NCI-H82 treated with DMSO at 0.1 percent for 48 hours (cell line): ENCODE measurements at regions not wholly inside any gene's neighbourhood (a gene's known extent, or its start where the extent isn't known, plus 50 kb on each side); places are given as distances from the start of the nearest gene placed in this dataset.

Experiments
- DNase-seq: peaks from one replicate; lab custom pipeline; 2025; ENCODE audit not compliant: unreplicated experiment; lab: John Stamatoyannopoulos, UW

- no peak for DNase-seq
Observed at GRCh38 chr19:28943651-28944050, 269.3 kb downstream of the UQCRFS1 start.

DNA sequence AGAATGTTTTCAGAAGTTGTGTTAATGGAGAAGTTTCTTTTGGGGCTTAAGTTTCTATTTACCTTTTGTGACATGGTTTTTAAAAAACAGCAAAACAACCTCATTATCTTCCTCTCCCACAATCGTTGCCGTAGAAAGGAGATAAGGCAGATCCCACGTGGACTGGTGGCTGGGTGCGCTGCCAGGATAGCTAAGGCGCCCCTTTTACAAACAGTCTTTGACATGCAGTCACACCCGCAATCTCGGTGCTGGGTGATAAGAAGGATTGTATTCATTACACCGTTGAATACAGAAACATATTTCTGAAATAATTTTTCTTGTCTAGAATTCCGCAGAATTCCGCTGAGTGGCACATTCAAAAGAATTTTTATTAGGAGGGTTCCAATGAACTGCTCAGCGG lies 271.1 kb downstream of the UQCRFS1 start:
- DNase-seq, result no peak

GRCh38 chr19:28940751-28941500 lies 272.0 kb downstream of the UQCRFS1 start:
- DNase-seq, result no peak

DNA sequence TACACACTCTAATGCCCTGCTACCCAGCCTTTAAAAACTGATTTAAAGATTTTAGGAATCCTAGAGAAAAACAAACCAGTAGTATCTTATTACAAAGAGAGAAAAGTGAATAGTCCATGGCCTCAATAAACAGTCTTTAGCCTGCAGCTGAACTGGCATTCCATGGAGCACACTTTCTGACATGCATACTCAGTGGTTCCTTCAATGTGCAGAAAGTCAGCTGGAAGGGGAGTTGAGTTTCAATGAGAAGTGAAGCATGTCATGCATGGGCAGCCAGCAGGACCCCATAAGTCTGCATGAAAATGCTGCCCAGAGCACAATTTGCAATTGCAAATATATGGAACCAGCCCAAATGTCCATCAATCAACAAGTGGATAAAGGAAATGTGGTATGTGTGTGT lies 273.7 kb downstream of the UQCRFS1 start:
- DNase-seq, result no peak

- DNase-seq, result no peak
Observed at GRCh38 chr19:28936001-28936400, 276.9 kb downstream of the UQCRFS1 start.

DNA sequence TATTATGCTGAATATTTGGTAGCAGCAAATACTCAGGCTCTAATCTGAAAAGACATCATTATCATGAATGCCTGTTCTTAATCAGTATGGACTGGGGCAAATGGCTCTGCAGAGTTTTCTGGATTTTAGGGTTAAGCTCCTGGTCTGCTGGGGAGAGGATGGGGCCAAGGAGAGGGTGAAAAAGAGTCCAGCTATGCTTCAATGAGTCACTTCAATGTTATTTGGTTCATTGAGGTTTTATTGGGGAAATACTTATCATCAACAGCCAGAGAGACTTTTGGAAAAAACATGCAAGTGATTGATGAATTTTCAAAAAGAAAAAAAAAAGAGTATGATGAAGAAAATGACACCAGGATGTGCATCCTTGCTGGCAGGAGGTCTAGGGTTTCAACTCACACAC lies 278.3 kb downstream of the UQCRFS1 start:
- DNase-seq, result no peak

- DNase-seq, result no peak
Observed at GRCh38 chr19:28933039-28933438, 279.9 kb downstream of the UQCRFS1 start.

DNA sequence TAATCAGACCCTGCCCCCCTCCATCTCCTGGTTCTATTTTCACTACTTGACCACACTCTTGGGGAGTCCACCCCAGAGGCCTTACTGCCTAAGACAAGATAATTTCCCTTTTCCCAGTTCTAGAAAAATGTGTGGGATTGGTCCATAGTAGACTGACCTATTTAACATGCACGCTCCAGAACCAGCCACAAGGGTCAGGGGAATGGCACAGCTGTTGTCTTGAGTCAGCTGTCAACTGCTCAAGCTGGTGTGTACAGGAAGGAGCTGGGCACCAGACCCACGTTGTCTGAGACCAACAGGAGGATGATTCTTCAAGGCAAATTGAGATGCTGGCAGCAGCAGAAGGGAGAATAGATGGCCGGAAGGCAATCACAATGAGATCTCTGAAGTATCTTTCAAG lies 280.5 kb downstream of the UQCRFS1 start:
- no peak for DNase-seq

GRCh38 chr19:28929006-28929405 lies 283.9 kb downstream of the UQCRFS1 start:
- DNase-seq, result no peak

DNA sequence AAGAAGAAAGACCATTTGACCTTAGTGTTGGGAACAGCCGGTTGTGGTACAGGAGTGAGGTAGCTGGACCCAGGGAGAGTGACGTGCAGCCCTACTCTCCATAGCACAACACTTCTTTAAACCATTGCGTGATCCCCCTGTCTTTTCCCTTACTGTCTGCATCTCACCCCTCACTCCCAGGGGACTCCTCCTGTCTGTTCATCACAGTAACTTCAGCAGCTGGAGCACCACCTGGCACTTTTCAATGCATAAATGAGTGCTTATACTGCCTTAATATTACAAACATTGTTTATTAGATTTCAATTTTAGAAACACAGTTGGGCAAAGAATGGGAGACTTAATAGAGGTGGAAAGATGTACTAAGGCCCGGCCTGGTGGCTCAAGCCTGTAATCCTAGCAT lies 285.5 kb downstream of the UQCRFS1 start:
- no peak for DNase-seq

- no peak for DNase-seq
Observed at GRCh38 chr19:28920269-28921066, 292.5 kb downstream of the UQCRFS1 start.

GRCh38 chr19:28917621-28918020 lies 295.3 kb downstream of the UQCRFS1 start:
- no peak for DNase-seq

DNA sequence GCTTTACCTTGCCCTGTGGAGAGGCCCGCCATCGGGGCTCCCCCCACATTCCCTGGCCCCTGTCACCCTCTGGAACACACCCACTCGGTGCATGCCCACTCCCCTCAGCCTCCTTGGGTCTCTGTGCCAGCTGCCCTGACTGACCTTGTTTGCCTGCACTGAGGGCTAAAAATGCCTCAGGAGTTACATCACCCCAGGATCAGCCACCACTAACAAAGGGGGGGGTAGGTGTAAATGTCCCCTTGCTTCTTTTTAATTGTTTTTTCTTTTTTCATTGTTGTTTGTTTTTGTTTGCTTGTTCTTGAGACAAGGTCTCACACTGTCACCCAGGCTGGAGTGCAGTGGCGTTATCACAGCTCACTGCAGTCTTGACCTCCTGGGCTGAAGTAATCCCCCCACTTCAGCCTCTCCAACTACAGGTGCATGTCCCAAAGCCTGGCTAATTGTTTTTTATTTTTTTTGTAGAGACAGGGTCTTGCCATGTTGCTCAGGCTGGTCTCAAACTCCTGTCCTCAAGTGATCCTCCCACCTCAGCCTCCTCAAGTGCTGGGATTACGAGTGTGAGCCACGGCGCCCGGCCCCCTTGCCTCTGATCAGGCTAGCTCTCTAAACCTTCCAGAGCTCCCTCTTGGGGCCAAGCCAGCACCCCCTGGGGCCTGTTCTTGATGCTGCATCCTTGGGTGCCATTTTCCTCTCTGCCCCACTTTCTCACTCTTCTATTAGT lies 297.1 kb downstream of the UQCRFS1 start:
- DNase-seq, result no peak

DNA sequence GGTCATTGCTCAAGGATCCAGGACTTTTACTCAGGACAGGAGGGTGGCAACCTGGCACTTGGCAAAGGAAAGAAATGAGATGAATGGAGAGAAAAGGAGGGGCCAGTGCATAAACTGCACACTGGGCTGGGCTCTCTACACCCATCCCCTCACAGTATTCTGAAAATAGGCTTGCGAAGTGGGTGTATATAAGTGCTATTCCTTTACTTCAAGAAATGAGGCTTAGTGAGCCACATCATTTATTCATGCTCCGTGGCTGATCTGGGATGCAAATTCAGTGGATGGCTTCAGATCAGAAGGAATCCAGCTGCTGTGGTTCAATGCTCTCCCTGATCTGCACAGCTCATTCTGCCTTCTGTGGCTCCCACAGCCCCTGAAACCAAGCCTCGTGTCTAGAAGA lies 297.7 kb downstream of the UQCRFS1 start:
- no peak for DNase-seq

DNA sequence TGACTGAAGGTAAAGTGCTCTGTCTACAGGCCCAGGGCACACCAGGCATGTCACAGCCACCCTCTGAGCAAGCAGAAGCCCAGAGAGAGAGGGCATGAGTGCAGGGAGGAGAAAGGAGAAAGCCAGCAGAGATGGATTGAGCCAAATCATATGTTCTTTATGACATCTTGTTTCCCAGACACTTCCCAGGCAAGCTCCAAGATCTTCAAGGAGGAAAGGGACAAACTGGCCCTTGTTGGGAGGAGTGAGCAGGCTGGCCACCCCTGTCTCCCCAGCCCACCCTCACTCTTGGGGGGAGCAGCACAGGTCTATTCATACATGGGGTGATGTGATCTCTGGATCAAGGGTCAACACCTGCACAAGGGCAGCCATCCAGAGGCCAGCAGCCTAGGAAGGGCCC lies 298.8 kb downstream of the UQCRFS1 start:
- DNase-seq, result no peak

DNA sequence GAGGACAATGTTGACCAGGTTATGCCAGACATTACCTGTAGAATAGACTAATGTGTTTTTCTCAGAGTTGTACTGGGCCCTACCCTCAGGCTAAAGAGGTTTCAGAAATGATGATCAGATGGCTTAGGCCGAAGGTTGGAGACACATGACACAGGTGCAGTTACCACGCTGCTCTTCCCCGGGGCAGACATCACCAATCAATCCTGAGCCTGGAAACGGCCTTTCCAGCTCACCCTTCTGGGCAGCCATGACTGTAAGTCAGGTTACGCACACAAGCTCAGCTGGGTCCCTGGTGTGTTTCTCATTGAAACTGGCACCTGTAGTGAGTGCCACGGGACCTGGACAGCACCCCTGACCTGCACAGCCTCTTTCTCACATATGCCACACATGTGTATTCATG lies 299.3 kb downstream of the UQCRFS1 start:
- no peak for DNase-seq

GRCh38 chr19:28908941-28909340 lies 304.0 kb downstream of the UQCRFS1 start:
- DNase-seq, result no peak

DNA sequence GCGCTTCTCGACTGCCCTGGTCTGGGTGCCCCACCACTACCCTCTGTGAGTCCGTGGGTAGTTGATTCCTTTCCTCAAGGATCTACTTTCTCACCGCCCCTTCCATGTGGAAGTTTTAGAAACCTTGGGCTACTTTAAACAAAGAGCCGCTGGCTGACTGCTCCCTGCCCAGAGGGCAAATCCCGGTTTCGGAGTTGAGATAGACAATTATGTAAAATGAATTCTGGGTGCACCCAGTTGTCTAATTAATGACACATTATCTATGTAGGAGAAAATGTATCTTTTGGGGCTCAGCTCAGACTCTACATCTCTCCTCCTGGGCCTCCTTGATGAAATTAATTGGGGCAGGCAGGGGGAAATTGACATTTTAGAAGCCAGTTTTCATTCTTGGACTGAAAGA lies 305.4 kb downstream of the UQCRFS1 start:
- no peak for DNase-seq

DNA sequence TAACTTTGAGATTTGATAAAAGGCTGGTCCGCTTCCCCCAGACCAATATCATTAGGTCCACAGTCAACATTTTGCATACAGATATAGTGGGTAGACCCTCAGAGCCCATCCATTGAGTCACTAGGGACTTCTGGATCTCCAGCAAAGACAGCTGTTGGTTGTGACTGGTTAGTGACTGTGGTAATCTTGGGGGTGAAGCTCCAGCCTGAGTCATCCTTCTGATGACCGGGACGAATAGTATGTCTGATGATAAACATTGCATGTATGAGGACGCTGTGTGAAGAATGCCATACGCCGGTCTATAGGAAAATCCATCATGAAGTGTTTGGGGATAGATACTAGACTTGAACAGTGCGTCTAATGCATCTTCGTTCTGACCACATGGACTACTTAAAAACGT lies 307.0 kb downstream of the UQCRFS1 start:
- DNase-seq, result no peak

- no peak for DNase-seq
Observed at GRCh38 chr19:28899703-28900102, 313.2 kb downstream of the UQCRFS1 start.

DNA sequence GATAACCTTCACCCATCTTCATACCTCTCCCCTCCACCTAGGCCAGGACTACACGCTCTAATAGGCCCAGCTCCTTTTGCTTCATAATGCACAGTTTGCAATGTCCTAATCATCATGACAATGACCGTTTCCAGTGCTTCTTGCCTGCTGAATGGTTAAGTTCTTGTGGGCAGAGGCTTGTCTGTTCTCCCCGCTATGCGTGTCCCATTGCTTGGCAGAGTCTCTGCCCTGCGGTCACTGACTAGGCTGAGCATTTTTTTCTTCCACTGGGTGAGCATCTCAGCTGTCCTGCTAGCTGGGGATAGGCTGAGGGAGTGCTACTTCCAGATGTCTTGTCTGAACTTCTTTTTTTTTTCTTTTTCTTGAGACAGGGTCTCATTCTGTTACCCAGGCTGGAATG lies 314.7 kb downstream of the UQCRFS1 start:
- no peak for DNase-seq
